SK-N-SH treated with all-trans-retinoic acid at 6 μM for 48 hours (cell line): ENCODE measurements at regions not wholly inside any gene's neighbourhood (a gene's known extent, or its start where the extent isn't known, plus 50 kb on each side); places are given as distances from the start of the nearest gene placed in this dataset.

Experiments
- ATAC-seq: fragments of 200-7000 bp; cut with Tn5 transposase; 3 replicates; pipeline ENCODE4 v1.9.1; 2020; ENCODE audit warnings: mild to moderate bottlenecking, moderate library complexity
- ARNTL ChIP-seq: fragments of 450-650 bp; formaldehyde crosslinking; IDR thresholded peaks from 2 replicates; pipeline ENCODE4 v1.5.0; 2020; ENCODE audit warnings: low read depth, mild to moderate bottlenecking, moderate library complexity, borderline replicate concordance
- BACH2 ChIP-seq: fragments of 250-450 bp; sonication (Bioruptor Pico); IDR thresholded peaks from 2 replicates; pipeline ENCODE4 v1.9.0; 2021; ENCODE audit warnings: mild to moderate bottlenecking, borderline replicate concordance
- CREB5 ChIP-seq: fragments of 250-450 bp; sonication (Bioruptor Pico); IDR thresholded peaks from 2 replicates; pipeline ENCODE4 v1.5.1; 2020; ENCODE audit warnings: low read depth, mild to moderate bottlenecking, moderate library complexity
- CSDC2 ChIP-seq: fragments of 250-450 bp; sonication (Bioruptor Pico); IDR thresholded peaks from 2 replicates; pipeline ENCODE4 v1.5.0; 2020; ENCODE audit warnings: mild to moderate bottlenecking, moderate library complexity
- ESRRG ChIP-seq: fragments of 250-450 bp; sonication (Bioruptor Pico); IDR thresholded peaks from 2 replicates; pipeline ENCODE4 v1.6.1; 2021; ENCODE audit warnings: mild to moderate bottlenecking
- GLIS3 ChIP-seq: fragments of 250-450 bp; sonication (Bioruptor Pico); IDR thresholded peaks from 2 replicates; pipeline ENCODE4 v1.5.0; 2020; ENCODE audit warnings: mild to moderate bottlenecking, moderate library complexity
- ISL1 ChIP-seq: fragments of 250-450 bp; sonication (Bioruptor Pico); IDR thresholded peaks from 2 replicates; pipeline ENCODE4 v2.1.2; 2022; ENCODE audit warnings: mild to moderate bottlenecking, moderate library complexity
- OSR1 ChIP-seq: fragments of 250-450 bp; sonication (Bioruptor Pico); IDR thresholded peaks from 2 replicates; pipeline ENCODE4 v1.8.0; 2022; ENCODE audit warnings: moderate library complexity, mild to moderate bottlenecking, inconsistent platforms
- PATZ1 ChIP-seq: fragments of 250-450 bp; sonication (Bioruptor Pico); IDR thresholded peaks from 2 replicates; pipeline ENCODE4 v1.8.0; 2020; ENCODE audit warnings: mild to moderate bottlenecking, moderate library complexity, borderline replicate concordance
- POU6F1 ChIP-seq: fragments of 250-450 bp; sonication (Bioruptor Pico); IDR thresholded peaks from 2 replicates; pipeline ENCODE4 v1.8.0; 2021; ENCODE audit warnings: low read depth, mild to moderate bottlenecking, moderate library complexity, borderline replicate concordance
- PPARA ChIP-seq: fragments of 250-450 bp; sonication (Bioruptor Pico); IDR thresholded peaks from 2 replicates; pipeline ENCODE4 v1.5.0; 2020; ENCODE audit warnings: mild to moderate bottlenecking, borderline replicate concordance
- RARB ChIP-seq: fragments of 250-450 bp; sonication (Bioruptor Pico); IDR thresholded peaks from 2 replicates; pipeline ENCODE4 v1.8.0; 2021; ENCODE audit warnings: mild to moderate bottlenecking, moderate library complexity
- SNAI2 ChIP-seq: fragments of 250-450 bp; sonication (Bioruptor Pico); IDR thresholded peaks from 2 replicates; pipeline ENCODE4 v1.5.0; 2020; ENCODE audit warnings: mild to moderate bottlenecking, moderate library complexity
- TCF4 ChIP-seq: fragments of 250-450 bp; sonication (Bioruptor Pico); IDR thresholded peaks from 2 replicates; pipeline ENCODE4 v1.8.0; 2021; ENCODE audit warnings: mild to moderate bottlenecking, moderate library complexity, borderline replicate concordance
- TOX ChIP-seq: fragments of 250-450 bp; sonication (Bioruptor Pico); IDR thresholded peaks from 2 replicates; pipeline ENCODE4 v1.8.0; 2021; ENCODE audit warnings: mild to moderate bottlenecking, moderate library complexity, borderline replicate concordance
- TSHZ2 ChIP-seq: fragments of 250-450 bp; sonication (Bioruptor Pico); IDR thresholded peaks from 2 replicates; pipeline ENCODE4 v1.5.0; 2020; ENCODE audit warnings: mild to moderate bottlenecking, moderate library complexity
- ZC3H10 ChIP-seq: fragments of 250-450 bp; sonication (Bioruptor Pico); IDR thresholded peaks from 2 replicates; pipeline ENCODE4 v1.5.1; 2021; ENCODE audit warnings: mild to moderate bottlenecking, moderate library complexity
- ZFP3 ChIP-seq: fragments of 250-450 bp; sonication (Bioruptor Pico); IDR thresholded peaks from 2 replicates; pipeline ENCODE4 v1.5.0; 2020; ENCODE audit warnings: mild to moderate bottlenecking, moderate library complexity
- ZFP30 ChIP-seq: fragments of 450-650 bp; formaldehyde crosslinking; IDR thresholded peaks from 2 replicates; pipeline ENCODE4 v1.5.0; 2022; ENCODE audit warnings: mild to moderate bottlenecking, moderate library complexity
- ZNF70 ChIP-seq: fragments of 450-650 bp; formaldehyde crosslinking; IDR thresholded peaks from 2 replicates; pipeline ENCODE4 v1.5.0; 2020; ENCODE audit warnings: mild to moderate bottlenecking, moderate library complexity
- ZNF8 ChIP-seq: fragments of 450-650 bp; formaldehyde crosslinking; IDR thresholded peaks from 2 replicates; pipeline ENCODE4 v1.5.0; 2020; ENCODE audit warnings: mild to moderate bottlenecking, moderate library complexity

GRCh38 chr2:236963631-236964182 is 122.0 kb upstream of the COPS8 start:
- TF ChIP-seq ZNF8 (CRISPR knock-in tag), result no peak
- TF ChIP-seq OSR1 (CRISPR knock-in tag), result no peak
- TF ChIP-seq TSHZ2 (CRISPR knock-in tag), result no peak
- TF ChIP-seq POU6F1 (CRISPR knock-in tag), result no peak
- no peak for TF ChIP-seq GLIS3
- no peak for TF ChIP-seq TCF4 (CRISPR knock-in tag)
- TF ChIP-seq RARB (CRISPR knock-in tag), result no peak
- no peak for ATAC-seq

- TF ChIP-seq POU6F1 (CRISPR knock-in tag) (no peak), RARB (CRISPR knock-in tag) (no peak), CREB5 (no peak)
- no peak for ATAC-seq
Measured at GRCh38 chr2:236964291-236964690, 121.4 kb upstream of the COPS8 start.

GRCh38 chr2:236965021-236965840 is 120.5 kb upstream of the COPS8 start:
- no peak for ATAC-seq
- TF ChIP-seq ISL1 (CRISPR knock-in tag), result no peak
- TF ChIP-seq OSR1 (CRISPR knock-in tag), result no peak
- TF ChIP-seq TSHZ2 (CRISPR knock-in tag), result no peak
- TF ChIP-seq BACH2 (CRISPR knock-in tag), result no peak
- no peak for TF ChIP-seq PPARA (CRISPR knock-in tag)
- TF ChIP-seq ZNF70, result no peak
- TF ChIP-seq ZC3H10, result no peak
- no peak for TF ChIP-seq ZFP30 (CRISPR knock-in tag)
- no peak for TF ChIP-seq ESRRG (CRISPR knock-in tag)
- no peak for TF ChIP-seq ARNTL (CRISPR knock-in tag)
- TF ChIP-seq ZNF8 (CRISPR knock-in tag), result no peak
- no peak for TF ChIP-seq ZFP3
- TF ChIP-seq SNAI2, result no peak
- no peak for TF ChIP-seq PATZ1 (CRISPR knock-in tag)
- no peak for TF ChIP-seq TOX (CRISPR knock-in tag)
- no peak for TF ChIP-seq CSDC2 (CRISPR knock-in tag)
- no peak for TF ChIP-seq RARB (CRISPR knock-in tag)
